ENCODE measurements at regions not wholly inside any gene's neighbourhood (a gene's known extent, or its start where the extent isn't known, plus 50 kb on each side); places are given as distances from the start of the nearest gene placed in this dataset.
A peak's percentile ranks its signal among the peaks of the same experiment; 100 is the strongest.

- Histone ChIP-seq H3K4me2 (peak overlapping the region; percentile 19), H3K4me1 (peaks cover 17% of the 10 kb centered on the region), H3F3A (ENCODE audit: low read depth) (peaks cover 11% of the 10 kb centered on the region), H3K79me2 (ENCODE audit: low read depth) (no peaks in the 10 kb centered on the region), H3K27me3 (no peaks in the 10 kb centered on the region), H3K9me3 (ENCODE audit: low read depth) (no peaks in the 10 kb centered on the region), H3K27ac (no peak overlapping the region), H3K4me3 (no peak overlapping the region), H3K9ac (no peak overlapping the region), H3K36me3 (no peaks in the 10 kb centered on the region), H4K20me1 (ENCODE audit: low read depth) (no peaks in the 10 kb centered on the region), H2AFZ (replicated peaks) (peak overlapping the region; percentile 84)
- TF ChIP-seq CTCF (IDR thresholded peaks at IDR 0.05), result no peak
- no peak for TF ChIP-seq EZH2phosphoT487 (IDR thresholded peaks at IDR 0.05)
- no peak for TF ChIP-seq EZH2 (IDR thresholded peaks at IDR 0.05)
- H3K36me3 Mint-ChIP-seq, result peaks cover 2% of the 10 kb centered on the region
- H3K4me3 Mint-ChIP-seq, result no peak overlapping the region
- peak overlapping the region; percentile 93 for H3K27ac Mint-ChIP-seq
- no peak for DNase-seq (ENCODE audit: low spot score)
- H3K4me1 Mint-ChIP-seq, result peaks cover 62% of the 10 kb centered on the region
- H3K9me3 Mint-ChIP-seq, result peaks cover 2% of the 10 kb centered on the region
- peaks cover 15% of the 10 kb centered on the region for H3K27me3 Mint-ChIP-seq (ENCODE audit: insufficient read depth, low read depth)
Measured at GRCh38 chr1:234918961-234919761, 209.5 kb downstream of the TOMM20 start.

DNA sequence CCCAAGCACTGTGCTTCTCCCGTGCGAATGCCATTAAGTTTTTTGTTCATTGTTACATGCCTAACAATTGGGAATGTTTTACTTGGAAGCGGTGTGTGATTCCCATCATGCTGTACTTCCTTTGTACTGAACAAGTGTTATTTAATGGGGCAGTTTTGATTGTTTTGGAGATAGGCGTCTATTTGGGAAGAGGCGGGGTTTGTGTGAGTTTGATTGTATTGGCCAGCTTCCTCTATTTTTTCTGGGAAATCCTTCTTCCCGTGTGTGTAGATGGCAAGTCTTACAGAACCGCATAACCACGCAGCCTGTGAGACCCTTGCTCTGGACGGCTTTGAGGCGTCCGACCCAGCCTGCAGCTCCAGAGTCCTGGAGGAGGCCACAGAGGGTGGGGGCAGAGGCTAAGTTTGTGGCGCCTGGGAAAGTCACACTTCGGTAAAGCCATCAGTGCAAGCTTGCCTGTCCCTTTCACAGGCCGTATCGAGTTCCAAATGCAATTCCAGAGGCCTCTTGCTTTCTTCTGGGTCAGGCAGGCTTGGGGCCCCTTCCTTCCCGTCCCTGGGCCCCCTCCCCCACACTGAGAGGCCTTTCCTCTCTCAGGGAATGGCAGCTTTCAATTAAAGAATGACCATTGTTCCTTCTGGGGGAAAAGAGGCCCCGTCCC, 210.3 kb downstream of the TOMM20 start:
- no peak overlapping the region for H3K9ac ChIP-seq
- H4K20me1 ChIP-seq (ENCODE audit: low read depth), result no peaks in the 10 kb centered on the region
- Mint-ChIP-seq H3K4me3 (no peak overlapping the region), H3K4me1 (peaks cover 68% of the 10 kb centered on the region), H3K27me3 (ENCODE audit: insufficient read depth, low read depth) (peaks cover 15% of the 10 kb centered on the region), H3K27ac (peak overlapping the region; percentile 93), H3K9me3 (peaks cover 2% of the 10 kb centered on the region), H3K36me3 (peaks cover 2% of the 10 kb centered on the region)
- TF ChIP-seq EZH2phosphoT487 (IDR thresholded peaks at IDR 0.05) (no peak), EZH2 (IDR thresholded peaks at IDR 0.05) (no peak), CTCF (IDR thresholded peaks at IDR 0.05) (no peak)
- no peaks in the 10 kb centered on the region for H3K9me3 ChIP-seq (ENCODE audit: low read depth)
- peak overlapping the region; percentile 84 for H2AFZ ChIP-seq (replicated peaks)
- no peaks in the 10 kb centered on the region for H3K27me3 ChIP-seq
- no peak overlapping the region for H3K4me3 ChIP-seq
- no peaks in the 10 kb centered on the region for H3K79me2 ChIP-seq (ENCODE audit: low read depth)
- H3K4me2 ChIP-seq, result peak overlapping the region; percentile 19
- H3K4me1 ChIP-seq, result peaks cover 21% of the 10 kb centered on the region
- H3K27ac ChIP-seq, result peak overlapping the region; percentile 57
- H3K36me3 ChIP-seq, result no peaks in the 10 kb centered on the region
- peaks cover 11% of the 10 kb centered on the region for H3F3A ChIP-seq (ENCODE audit: low read depth)
- peak; percentile 69 for DNase-seq (ENCODE audit: low spot score)

GRCh38 chr1:234917495-234918180, 211.0 kb downstream of the TOMM20 start:
- H3K27ac ChIP-seq, result peak overlapping the region; percentile 57
- H3K9me3 ChIP-seq (ENCODE audit: low read depth), result no peaks in the 10 kb centered on the region
- no peak for DNase-seq (ENCODE audit: low spot score)
- peak overlapping the region; percentile 93 for H3K27ac Mint-ChIP-seq
- peaks cover 71% of the 10 kb centered on the region for H3K4me1 Mint-ChIP-seq
- no peak overlapping the region for H3K4me3 ChIP-seq
- TF ChIP-seq EZH2phosphoT487 (IDR thresholded peaks at IDR 0.05) (no peak), EZH2 (IDR thresholded peaks at IDR 0.05) (no peak), CTCF (IDR thresholded peaks at IDR 0.05) (no peak)
- peaks cover 2% of the 10 kb centered on the region for H3K9me3 Mint-ChIP-seq
- H3F3A ChIP-seq (ENCODE audit: low read depth), result peaks cover 11% of the 10 kb centered on the region
- H3K4me3 Mint-ChIP-seq, result no peak overlapping the region
- H3K36me3 ChIP-seq, result no peaks in the 10 kb centered on the region
- no peaks in the 10 kb centered on the region for H3K79me2 ChIP-seq (ENCODE audit: low read depth)
- H3K27me3 Mint-ChIP-seq (ENCODE audit: insufficient read depth, low read depth), result peaks cover 15% of the 10 kb centered on the region
- H4K20me1 ChIP-seq (ENCODE audit: low read depth), result no peaks in the 10 kb centered on the region
- H3K4me1 ChIP-seq, result peaks cover 24% of the 10 kb centered on the region
- H3K4me2 ChIP-seq, result no peak overlapping the region
- H2AFZ ChIP-seq (replicated peaks), result peak overlapping the region; percentile 84
- peaks cover 2% of the 10 kb centered on the region for H3K36me3 Mint-ChIP-seq
- no peak overlapping the region for H3K9ac ChIP-seq
- H3K27me3 ChIP-seq, result no peaks in the 10 kb centered on the region

Data from neural progenitor cell (in vitro differentiated cells).